RKO (cell line): ENCODE measurements at regions not wholly inside any gene's neighbourhood (a gene's known extent, or its start where the extent isn't known, plus 50 kb on each side); places are given as distances from the start of the nearest gene placed in this dataset.

Source experiments
- DNase-seq: peaks from one replicate; pipeline ENCODE4 v3.0.0-alpha.2; 2016; ENCODE audit warnings: low spot score

- DNase-seq = no peak
These were observed 145.1 kb upstream of the CCN2 start for GRCh38 chr6:132096245-132096644.

- DNase-seq = no peak
These were observed 138.0 kb upstream of the CCN2 start for GRCh38 chr6:132089173-132089572.

DNA sequence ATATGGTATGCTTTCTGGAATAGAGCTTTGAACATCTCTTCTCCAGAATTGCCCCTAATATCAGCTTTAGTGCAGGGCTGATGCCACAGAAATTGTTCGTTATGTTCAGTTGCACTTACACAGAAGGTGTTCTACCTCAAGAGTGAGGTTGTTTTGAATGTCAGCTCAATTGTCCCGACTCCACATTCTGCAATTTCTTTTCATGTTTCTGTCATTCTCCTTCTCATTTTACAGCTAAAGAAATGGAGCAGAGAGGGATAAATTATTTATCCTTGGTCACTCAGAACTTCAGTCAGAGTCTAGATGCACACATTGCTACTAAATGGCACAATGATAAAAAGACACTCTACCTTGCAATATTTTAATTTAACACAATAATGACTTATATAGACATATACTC, 137.0 kb upstream of the CCN2 start:
- no peak for DNase-seq

- no peak for DNase-seq
These were observed 136.2 kb upstream of the CCN2 start for GRCh38 chr6:132087391-132087790.

DNA sequence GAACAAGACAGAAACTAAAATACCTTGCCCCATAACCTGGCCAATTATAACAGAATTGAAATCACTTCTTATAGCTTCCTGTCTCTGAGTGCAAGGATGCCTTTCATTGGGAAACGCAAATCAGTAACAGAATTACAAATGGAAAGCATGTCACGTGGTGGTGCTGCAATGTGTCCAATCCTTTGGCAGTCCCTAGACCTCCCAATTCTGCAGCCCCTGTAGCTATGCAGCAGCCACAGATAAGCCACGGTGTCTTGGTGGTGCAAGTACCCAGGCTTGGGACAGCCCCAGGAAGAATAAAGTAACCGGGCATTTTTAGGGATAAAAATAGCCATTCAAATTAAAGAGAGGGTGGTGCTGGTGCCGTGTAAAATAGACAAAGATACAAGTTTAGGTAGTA, 134.6 kb upstream of the CCN2 start:
- DNase-seq = no peak

- DNase-seq = no peak
These were observed 133.8 kb upstream of the CCN2 start for GRCh38 chr6:132084811-132085509.

GRCh38 chr6:132082421-132082820, 131.2 kb upstream of the CCN2 start:
- DNase-seq = no peak

DNA sequence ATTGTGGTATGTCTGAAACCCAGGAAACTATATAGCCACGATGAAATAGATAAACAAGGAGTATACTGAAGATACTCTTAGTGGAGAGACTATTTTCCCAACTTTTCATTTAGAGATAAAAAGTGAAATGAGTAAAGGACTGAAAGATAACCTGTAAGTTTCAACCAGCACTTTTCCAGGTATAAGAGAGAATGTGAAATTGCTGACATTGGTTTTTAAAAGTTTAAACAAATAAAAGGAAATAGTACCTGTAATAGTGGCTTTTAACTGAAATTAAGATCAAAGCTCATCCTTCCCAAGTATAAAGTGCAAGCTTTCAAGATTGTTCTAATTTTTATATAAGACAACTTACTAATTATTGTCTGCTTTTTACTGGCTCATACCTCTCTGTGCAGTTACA, 130.2 kb upstream of the CCN2 start:
- DNase-seq = no peak

GRCh38 chr6:132079286-132079685, 128.1 kb upstream of the CCN2 start:
- DNase-seq = no peak

DNA sequence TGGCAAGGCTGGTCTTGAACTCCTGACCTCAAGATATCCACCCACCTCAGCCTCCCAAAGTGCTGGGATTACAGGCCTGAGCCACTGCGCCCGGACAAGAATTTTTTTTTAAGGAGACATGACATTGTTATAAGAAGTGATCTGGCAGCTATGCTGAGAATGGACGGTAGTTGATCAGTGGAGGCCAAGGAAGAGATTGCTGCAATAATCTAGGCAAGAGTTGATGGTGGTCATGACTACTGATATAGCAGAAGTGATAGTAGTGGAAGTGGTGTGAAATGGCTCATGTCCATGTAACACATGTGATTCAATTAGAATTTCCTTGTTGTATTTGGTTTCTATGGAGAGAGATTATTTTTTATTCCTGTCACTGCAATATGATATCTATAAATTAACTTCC, 125.3 kb upstream of the CCN2 start:
- no peak for DNase-seq

DNA sequence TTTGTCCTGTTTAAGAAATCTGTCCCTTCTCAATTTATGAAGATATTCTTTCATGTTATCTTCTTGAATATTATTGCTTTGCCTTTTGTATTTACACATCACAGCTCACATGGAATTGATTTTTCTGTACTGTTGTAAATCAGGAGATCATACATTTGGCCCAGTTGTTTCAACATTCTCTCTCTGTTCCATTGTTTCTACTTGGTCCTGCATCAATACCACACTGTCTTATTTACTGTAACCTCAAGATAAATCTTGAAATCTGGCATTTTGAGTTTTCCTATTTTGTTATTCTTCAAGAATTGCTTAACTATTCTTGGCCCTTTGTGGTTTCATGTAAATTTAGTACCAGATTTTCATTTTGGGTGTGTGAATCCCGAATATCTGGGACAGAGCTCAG, 121.7 kb upstream of the CCN2 start:
- no peak for DNase-seq

DNA sequence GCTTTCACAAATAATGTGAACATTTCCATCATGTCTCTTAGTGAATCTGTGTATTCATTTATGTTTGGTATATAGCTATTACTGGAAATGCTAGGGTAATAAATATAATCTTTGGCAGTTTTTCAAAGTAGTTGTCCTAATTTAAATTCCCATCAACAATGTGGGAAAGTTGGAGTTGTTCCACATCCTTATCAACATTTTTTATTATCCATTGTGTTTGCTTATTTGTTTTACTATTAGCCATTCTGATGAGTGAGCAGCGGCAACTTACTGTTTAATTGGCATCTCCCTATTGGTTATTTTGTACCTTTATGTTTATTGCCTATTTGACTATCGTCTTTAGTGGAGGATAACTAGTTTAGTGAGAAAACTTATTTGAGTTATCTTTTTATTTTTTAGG, 121.1 kb upstream of the CCN2 start:
- no peak for DNase-seq

GRCh38 chr6:132070356-132070755, 119.2 kb upstream of the CCN2 start:
- DNase-seq = no peak

- DNase-seq = no peak
These were observed 117.6 kb upstream of the CCN2 start for GRCh38 chr6:132068766-132069165.

GRCh38 chr6:132067286-132067685, 116.1 kb upstream of the CCN2 start:
- DNase-seq = no peak

DNA sequence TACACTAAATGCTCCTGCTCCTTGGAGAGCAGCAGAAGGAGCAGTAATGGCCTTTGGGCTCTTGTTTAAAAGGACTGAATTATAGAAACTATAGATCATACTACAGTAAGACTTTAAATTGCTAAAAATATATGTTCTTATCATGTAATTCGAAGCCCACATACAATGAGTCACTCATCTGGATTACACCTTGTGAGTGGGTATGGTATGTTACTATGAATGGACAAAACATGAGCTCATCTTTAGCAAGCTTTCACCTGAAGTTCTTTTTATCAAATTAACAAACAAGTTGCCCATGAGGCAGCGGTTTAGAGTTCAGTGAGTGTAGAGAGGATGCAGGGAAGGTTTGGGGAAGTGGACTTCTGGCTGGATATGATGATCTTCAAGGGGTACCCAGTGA, 114.4 kb upstream of the CCN2 start:
- DNase-seq = peak; percentile 1

DNA sequence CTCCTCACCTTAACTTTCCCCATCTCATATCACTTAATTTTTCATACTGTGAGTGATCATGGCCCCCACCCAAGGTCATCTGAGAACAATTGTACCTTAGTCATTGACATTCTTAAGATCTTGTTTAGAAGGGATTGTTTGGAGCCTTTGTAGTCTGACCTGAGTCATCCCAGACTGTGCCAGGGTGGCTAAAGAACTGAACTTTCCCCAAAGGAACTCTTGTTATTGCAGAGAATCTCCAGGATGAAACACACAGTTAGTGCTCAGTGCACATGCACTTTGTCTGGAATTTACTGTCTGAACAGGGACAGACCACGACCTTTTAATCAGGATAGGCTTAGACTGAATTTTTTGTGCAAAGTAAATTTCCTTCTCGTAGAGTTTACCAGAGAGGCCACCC, 112.6 kb upstream of the CCN2 start:
- DNase-seq = peak; percentile 32

DNA sequence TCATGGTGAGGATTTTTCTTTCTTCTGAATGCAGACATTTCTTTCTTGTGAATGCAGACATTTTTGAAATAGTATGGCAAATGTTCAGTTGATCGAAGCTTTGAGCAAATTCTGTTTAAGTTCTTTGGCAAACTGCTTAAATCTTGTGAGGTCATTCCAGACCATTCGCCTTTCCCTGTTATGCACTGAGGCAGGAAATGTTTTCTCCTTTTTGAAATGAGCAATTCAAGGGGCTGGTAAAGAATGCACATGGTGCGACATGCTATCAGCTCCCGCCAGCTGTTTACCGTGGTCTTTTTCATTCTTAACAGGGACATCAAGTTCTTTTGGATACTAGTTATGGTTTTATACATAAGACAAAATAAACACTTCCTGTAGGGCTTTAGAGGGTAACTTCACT, 112.0 kb upstream of the CCN2 start:
- DNase-seq = no peak

GRCh38 chr6:132062626-132063025, 111.5 kb upstream of the CCN2 start:
- no peak for DNase-seq

DNA sequence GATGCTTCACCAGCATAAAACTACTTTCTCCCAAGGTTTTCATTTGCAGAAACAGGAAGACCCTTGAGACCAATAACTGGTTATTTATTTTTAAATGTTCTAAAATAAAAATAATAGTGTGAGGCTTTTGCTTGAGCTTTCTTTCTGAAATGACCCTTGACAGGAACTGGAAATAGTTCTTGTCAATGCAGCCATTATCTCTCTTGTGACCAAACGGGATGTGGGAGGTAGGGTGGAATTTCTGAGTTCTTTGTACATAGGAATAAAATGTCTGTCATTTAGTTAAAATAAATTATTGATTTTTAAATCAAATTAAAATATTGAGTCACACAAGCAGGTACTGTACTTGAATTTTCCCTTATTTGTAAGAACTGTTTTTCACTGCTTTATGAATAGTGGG, 110.2 kb upstream of the CCN2 start:
- DNase-seq = no peak

DNA sequence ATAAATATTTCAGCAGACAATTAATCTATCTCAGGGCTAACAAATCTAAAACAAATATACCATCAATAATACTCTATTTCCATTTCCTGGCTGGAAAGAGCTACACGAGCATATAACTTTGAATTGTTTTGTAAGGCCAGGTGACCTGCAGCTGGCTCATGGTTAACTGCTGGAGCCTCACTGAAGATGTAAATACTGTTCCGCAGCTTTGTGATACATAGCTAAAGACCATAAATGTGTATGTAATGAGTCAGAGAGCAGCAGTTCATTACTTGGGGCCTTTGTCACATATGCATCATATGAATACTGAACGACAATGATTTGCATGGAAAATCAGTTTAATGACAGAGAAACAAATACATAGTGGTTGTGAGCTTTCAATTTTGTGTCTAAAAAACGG, 109.4 kb upstream of the CCN2 start:
- DNase-seq = peak; percentile 83

DNA sequence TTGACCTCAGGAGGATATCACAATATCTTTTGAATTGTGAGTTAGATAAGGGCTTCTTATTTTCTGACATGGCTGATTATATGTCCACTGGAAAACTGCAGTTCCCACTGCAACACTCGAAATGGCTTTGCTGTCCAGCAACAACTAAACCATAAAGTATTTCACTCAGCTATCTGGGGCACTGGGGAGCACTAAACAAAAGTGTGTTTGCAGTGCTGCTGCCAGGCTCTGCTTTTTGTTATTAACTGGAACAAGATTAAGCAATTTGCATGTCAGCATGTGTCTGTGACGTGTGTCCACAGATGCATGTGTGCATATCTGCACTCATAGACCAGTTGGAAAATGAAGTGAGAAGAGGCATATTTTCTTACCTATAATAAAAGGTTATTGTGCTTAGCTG, 107.8 kb upstream of the CCN2 start:
- no peak for DNase-seq

GRCh38 chr6:132054525-132054924, 103.4 kb upstream of the CCN2 start:
- DNase-seq = peak; percentile 80

GRCh38 chr6:132053511-132053910, 102.3 kb upstream of the CCN2 start:
- no peak for DNase-seq

DNA sequence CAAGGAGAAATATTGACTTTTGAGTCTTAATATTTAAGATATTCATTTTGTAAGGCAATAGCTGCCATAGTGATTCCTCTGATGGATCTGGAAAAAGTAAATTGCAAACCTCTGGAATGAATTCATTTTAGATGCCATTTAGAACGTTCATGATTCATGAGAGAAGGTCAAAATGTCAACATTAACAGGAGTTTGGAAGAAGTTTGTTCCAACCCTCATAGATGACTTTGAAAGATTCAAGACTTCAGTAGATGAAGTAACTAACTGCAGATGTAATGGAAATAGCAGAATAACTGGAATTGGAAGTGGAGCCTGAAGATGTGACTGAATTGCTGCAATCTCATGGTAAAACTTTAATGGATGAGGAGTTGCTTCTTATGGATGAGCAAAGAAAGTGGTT, 100.9 kb upstream of the CCN2 start:
- DNase-seq = no peak
